Left ventricle myocardium inferior (tissue), 1 donor: ENCODE measurements at regions not wholly inside any gene's neighbourhood (a gene's known extent, or its start where the extent isn't known, plus 50 kb on each side); places are given as distances from the start of the nearest gene placed in this dataset.

Experiments used
- DNase-seq: peaks from one replicate; pipeline ENCODE4 v3.0.0-alpha.2; 2020
- H3K27ac ChIP-seq: fragments of 200-600 bp; replicated peaks from 2 replicates; pipeline ENCODE4 v1.8.0; 2021
- H3K27me3 ChIP-seq: fragments of 200-600 bp; 2 replicates; pipeline ENCODE4 v1.8.0; 2021; ENCODE audit warnings: low read depth
- H3K36me3 ChIP-seq: fragments of 200-600 bp; 2 replicates; pipeline ENCODE4 v1.8.0; 2021
- H3K4me1 ChIP-seq: fragments of 200-600 bp; 2 replicates; pipeline ENCODE4 v1.8.0; 2021
- H3K4me3 ChIP-seq: fragments of 200-600 bp; 2 replicates; pipeline ENCODE4 v1.8.0; 2021; ENCODE audit warnings: mild to moderate bottlenecking, moderate library complexity
- H3K9me3 ChIP-seq: fragments of 200-600 bp; replicated peaks from 2 replicates; pipeline ENCODE4 v1.8.0; 2021
- intact Hi-C: fragments of 100-400 bp; cut with micrococcal nuclease; formaldehyde crosslinking; loops from one replicate; pipeline ENCODE4 v1.11.0; 2022
- TF ChIP-seq, protein P1 (sequence below): fragments of 200-600 bp; IDR thresholded peaks from 2 replicates; pipeline ENCODE4 v1.8.0; 2021; ENCODE audit warnings: antibody characterized with exemption, mild to moderate bottlenecking, borderline replicate concordance
- donor health status: DM: no; HTN: yes; CAD: no; lungs with severe emphysema.

DNA sequence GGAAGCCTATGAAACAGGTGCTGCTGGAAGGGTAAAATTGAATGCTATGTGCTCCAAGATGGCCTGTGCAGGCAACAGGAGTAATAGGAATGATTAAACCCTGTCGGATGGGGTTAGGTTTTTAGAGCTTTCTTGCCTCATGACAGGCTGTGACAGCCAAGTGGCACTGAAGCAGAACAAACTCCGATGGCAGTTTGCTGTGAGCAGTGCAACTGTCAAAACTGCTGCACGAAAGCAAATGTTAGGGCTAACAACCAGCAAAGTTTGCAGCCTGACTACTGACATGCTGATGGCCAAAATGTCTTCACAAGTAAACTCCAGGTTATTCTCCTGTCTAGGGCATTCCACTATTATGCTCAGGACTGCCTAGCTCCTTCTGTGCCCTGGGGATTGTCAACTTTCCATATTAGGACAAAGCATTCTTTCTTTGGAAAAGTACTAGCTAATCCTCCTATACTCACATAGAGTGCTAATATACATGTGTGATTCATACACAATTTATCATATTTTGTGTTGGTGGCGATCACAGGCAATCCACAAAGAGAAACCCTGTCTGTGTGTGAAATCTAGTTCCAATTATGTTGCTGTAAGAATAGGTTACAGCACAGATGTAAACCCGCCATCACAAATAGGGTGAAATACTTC lies 486.6 kb upstream of the TENM3 start:
- no peak overlapping the region for H3K4me3 ChIP-seq
- peaks cover 4% of the 10 kb centered on the region for H3K27me3 ChIP-seq
- no peak overlapping the region for H3K27ac ChIP-seq
- H3K4me1 ChIP-seq = no peaks in the 10 kb centered on the region
- intact Hi-C loops = no loop called here
- DNase-seq = no peak
- no peaks in the 10 kb centered on the region for H3K9me3 ChIP-seq
- TF ChIP-seq, protein P1, sequence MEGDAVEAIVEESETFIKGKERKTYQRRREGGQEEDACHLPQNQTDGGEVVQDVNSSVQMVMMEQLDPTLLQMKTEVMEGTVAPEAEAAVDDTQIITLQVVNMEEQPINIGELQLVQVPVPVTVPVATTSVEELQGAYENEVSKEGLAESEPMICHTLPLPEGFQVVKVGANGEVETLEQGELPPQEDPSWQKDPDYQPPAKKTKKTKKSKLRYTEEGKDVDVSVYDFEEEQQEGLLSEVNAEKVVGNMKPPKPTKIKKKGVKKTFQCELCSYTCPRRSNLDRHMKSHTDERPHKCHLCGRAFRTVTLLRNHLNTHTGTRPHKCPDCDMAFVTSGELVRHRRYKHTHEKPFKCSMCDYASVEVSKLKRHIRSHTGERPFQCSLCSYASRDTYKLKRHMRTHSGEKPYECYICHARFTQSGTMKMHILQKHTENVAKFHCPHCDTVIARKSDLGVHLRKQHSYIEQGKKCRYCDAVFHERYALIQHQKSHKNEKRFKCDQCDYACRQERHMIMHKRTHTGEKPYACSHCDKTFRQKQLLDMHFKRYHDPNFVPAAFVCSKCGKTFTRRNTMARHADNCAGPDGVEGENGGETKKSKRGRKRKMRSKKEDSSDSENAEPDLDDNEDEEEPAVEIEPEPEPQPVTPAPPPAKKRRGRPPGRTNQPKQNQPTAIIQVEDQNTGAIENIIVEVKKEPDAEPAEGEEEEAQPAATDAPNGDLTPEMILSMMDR = no peak
- no peaks in the 10 kb centered on the region for H3K36me3 ChIP-seq

- Histone ChIP-seq H3K36me3 (no peaks in the 10 kb centered on the region), H3K9me3 (no peaks in the 10 kb centered on the region), H3K4me1 (no peaks in the 10 kb centered on the region), H3K27me3 (peaks cover 4% of the 10 kb centered on the region), H3K4me3 (no peak overlapping the region), H3K27ac (no peak overlapping the region)
- DNase-seq = no peak
- intact Hi-C loops = no loop called here
- TF ChIP-seq, protein P1 = no peak
These were observed 486.1 kb upstream of the TENM3 start for GRCh38 chr4:181757098-181757497.

GRCh38 chr4:181757910-181758660 lies 485.1 kb upstream of the TENM3 start:
- no peak for DNase-seq
- Histone ChIP-seq H3K4me3 (no peak overlapping the region), H3K4me1 (no peaks in the 10 kb centered on the region), H3K36me3 (no peaks in the 10 kb centered on the region), H3K27me3 (peaks cover 4% of the 10 kb centered on the region), H3K9me3 (no peaks in the 10 kb centered on the region), H3K27ac (no peak overlapping the region)
- TF ChIP-seq, protein P1 = no peak
- intact Hi-C loops = no loop called here

DNA sequence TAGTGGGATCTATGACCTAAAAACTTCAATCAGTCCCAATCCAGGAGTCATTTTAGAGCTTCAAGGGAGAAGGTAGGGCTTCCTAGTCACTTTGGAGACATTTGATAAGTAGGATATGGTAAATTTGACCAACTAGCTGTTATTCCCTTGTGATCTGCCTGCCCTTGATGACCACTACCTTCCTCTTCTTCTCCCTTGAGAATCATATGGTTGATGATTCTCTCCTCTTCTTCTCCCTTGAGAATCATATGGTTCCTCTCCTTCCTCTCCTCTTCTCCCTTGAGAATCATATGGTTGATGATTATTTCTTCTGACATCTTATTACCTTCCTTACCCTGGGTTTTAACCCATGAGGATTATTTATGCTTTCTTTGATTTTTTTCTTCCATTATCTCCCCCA lies 482.6 kb upstream of the TENM3 start:
- intact Hi-C loops = no loop called here
- peaks cover 4% of the 10 kb centered on the region for H3K27me3 ChIP-seq
- TF ChIP-seq, protein P1 = no peak
- H3K27ac ChIP-seq = no peak overlapping the region
- no peaks in the 10 kb centered on the region for H3K36me3 ChIP-seq
- H3K4me1 ChIP-seq = no peaks in the 10 kb centered on the region
- H3K9me3 ChIP-seq = no peaks in the 10 kb centered on the region
- no peak for DNase-seq
- H3K4me3 ChIP-seq = no peak overlapping the region

DNA sequence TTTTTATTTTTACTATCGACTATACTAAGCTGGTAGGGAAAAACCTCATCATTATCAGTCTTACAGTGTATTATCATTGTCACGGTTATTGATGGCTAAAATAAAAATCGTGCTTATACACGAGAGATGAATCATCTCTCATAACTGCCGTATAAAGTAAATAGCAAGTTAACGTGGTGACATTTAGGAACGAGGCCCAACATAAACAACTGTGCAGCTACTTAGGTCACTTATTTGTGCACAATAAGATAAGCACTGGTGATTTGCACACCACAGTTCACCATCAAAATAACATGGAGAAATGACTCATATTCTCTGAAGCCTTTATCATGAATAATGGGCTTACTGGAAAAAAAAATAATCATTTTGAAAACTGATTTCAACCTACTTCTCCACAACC lies 482.0 kb upstream of the TENM3 start:
- TF ChIP-seq, protein P1 = no peak
- H3K4me1 ChIP-seq = no peaks in the 10 kb centered on the region
- no peak overlapping the region for H3K4me3 ChIP-seq
- H3K36me3 ChIP-seq = no peaks in the 10 kb centered on the region
- peaks cover 4% of the 10 kb centered on the region for H3K27me3 ChIP-seq
- H3K9me3 ChIP-seq = no peaks in the 10 kb centered on the region
- intact Hi-C loops = no loop called here
- H3K27ac ChIP-seq = no peak overlapping the region
- DNase-seq = no peak
